ENCODE measurements at regions not wholly inside any gene's neighbourhood (a gene's known extent, or its start where the extent isn't known, plus 50 kb on each side); places are given as distances from the start of the nearest gene placed in this dataset.
"Not testable (repeated sequence)": the region's sequence is repeated elsewhere in the genome, so short reads cannot be mapped to it uniquely, and the experiment has no call there.

- DNase-seq (ENCODE audit: low read depth): no peak
- H3K4me3 ChIP-seq (ENCODE audit: low read depth, low read length): no peak overlapping the region
Measured at GRCh38 chr15:87687523-87687870, 569.0 kb downstream of the NTRK3 start.

DNA sequence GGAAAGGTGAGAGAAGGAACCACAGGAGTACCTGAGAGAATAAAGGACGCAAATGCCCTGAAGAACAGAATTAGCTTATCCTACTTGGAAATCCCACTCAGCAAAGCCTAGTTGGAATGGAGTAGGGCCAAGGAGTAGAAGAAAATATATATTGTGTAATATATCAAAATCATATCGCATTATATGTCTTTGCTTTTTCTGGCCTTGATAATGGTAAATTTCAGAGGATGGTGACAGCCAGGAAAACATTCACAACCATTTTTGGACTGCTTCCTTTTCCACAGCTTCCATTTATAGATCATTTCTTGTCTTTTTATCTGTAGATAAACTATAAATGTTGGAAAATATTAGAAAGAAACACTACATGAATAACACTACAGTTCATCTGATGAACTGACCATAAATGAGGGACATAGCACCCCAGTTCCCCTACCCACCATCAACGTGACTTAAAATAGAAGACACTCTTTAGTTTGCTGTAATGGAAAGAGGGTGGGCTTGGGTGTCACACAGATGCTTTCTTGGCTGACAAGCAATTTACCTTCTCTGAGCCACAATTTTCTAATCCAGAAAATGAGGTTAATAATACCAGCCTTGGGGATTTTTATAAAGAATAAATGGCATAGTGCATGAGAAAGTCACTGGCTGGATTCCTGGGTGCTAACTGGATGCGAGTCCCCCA, 569.6 kb downstream of the NTRK3 start:
- no peak overlapping the region for H3K4me3 ChIP-seq (ENCODE audit: low read depth, low read length)

GRCh38 chr15:87686339-87686738, 570.2 kb downstream of the NTRK3 start:
- no peak for DNase-seq (ENCODE audit: low read depth)
- H3K4me3 ChIP-seq (ENCODE audit: low read depth, low read length): no peak overlapping the region

More for the DNA sequence above, 569.6 kb downstream of the NTRK3 start:
- DNase-seq (ENCODE audit: low read depth): no peak

GRCh38 chr15:87682527-87682926, 574.0 kb downstream of the NTRK3 start:
- H3K4me3 ChIP-seq (ENCODE audit: low read depth, low read length): no peak overlapping the region
- DNase-seq (ENCODE audit: low read depth): no peak

- H3K4me3 ChIP-seq (ENCODE audit: low read depth, low read length): no peak overlapping the region
- no peak for DNase-seq (ENCODE audit: low read depth)
Measured at GRCh38 chr15:87681104-87681503, 575.4 kb downstream of the NTRK3 start.

GRCh38 chr15:87680208-87680607, 576.3 kb downstream of the NTRK3 start:
- H3K4me3 ChIP-seq (ENCODE audit: low read depth, low read length): no peak overlapping the region
- no peak for DNase-seq (ENCODE audit: low read depth)

DNA sequence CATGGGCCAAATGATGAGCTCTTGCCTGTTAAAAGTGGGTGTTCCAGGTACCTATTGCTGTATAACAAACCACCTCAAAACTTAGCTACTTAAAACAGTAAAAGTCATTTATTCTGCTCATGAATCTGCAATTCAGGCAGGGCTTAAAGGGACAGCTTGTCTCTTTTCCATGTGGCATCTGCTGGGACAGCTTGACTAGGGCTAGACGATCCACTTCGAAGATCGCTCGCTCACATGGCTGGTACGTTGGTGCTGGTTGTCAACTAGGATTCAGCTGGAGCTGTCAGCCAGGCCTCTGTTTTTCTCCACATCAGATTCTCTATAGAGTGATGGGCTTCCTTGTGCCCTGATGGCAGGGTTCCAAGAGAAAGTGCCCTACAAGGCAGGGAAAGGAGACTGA, 581.3 kb downstream of the NTRK3 start:
- no peak for DNase-seq (ENCODE audit: low read depth)
- H3K4me3 ChIP-seq (ENCODE audit: low read depth, low read length): no peak overlapping the region

GRCh38 chr15:87672309-87673288, 583.9 kb downstream of the NTRK3 start:
- H3K4me3 ChIP-seq (ENCODE audit: low read depth, low read length): no peak overlapping the region
- DNase-seq (ENCODE audit: low read depth): no peak

DNA sequence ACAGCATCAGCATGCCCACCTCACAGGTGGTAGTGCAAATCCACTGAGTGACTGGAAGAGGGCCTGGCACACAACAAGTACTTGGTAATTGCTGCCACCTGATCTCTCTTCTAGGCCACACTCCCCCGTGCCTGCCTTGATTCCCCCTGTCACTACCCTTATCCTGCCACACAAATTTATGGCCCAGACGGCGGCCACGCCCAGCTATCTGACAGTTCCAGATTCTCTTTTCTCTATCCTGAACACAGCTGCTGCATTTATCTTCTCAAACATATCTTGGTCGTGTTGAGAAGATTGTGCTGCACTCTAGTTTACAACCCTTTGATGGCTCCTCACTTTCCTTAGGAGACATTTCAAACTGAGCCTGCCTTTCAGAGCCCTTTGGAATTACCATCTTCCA, 585.2 kb downstream of the NTRK3 start:
- no peak overlapping the region for H3K4me3 ChIP-seq (ENCODE audit: low read depth, low read length)
- DNase-seq (ENCODE audit: low read depth): no peak

GRCh38 chr15:87669846-87670245, 586.7 kb downstream of the NTRK3 start:
- no peak overlapping the region for H3K4me3 ChIP-seq (ENCODE audit: low read depth, low read length)
- no peak for DNase-seq (ENCODE audit: low read depth)

- not testable (repeated sequence) for DNase-seq (ENCODE audit: low read depth)
Measured at GRCh38 chr15:87668768-87669564, 587.6 kb downstream of the NTRK3 start.

GRCh38 chr15:87667643-87668042, 588.9 kb downstream of the NTRK3 start:
- no peak for DNase-seq (ENCODE audit: low read depth)
- no peak overlapping the region for H3K4me3 ChIP-seq (ENCODE audit: low read depth, low read length)

More at GRCh38 chr15:87668768-87669564, 587.6 kb downstream of the NTRK3 start:
- H3K4me3 ChIP-seq (ENCODE audit: low read depth, low read length): not testable (repeated sequence)

- no peak overlapping the region for H3K4me3 ChIP-seq (ENCODE audit: low read depth, low read length)
- no peak for DNase-seq (ENCODE audit: low read depth)
Measured at GRCh38 chr15:87662575-87662974, 594.0 kb downstream of the NTRK3 start.

DNA sequence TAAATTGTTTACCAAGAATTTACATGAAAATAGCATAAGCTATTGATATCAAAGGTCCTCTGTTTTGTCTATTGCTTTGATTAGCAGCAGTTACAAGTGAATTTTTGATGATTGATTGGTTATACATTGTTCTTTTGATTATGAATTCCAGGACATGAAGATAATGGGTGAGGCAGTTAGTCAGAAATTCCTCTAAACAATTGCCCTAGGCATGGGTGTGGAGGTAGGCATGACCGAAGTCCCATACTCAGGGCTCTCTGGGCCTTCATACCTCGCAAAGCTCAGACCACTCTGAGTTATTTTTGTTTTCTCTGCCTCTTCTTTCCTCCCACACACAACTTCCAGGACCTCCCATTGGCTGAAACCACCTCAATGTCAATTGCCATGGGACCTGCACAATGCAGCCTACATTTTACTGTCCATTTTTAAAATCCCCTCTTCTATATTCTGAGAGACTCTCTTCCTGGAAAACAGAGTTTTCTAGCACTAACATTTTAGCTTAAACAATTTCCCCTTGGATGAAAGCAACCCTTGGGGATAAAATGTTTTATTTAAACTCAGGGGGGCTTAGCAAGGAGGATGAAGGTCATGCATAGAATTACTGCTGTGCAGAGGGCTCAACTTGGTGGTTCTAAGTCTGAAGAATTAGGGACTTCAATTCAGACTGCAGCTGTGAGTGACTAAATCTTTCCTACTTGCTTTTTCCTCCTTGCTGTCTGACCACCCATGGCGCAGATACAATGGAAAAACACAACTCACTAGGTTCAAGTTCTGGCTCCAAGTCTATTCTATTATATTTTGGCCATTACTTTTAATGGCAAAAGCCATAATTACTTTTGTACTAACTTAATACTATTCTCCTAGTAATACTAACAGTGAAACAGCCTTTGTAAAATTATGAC, 594.8 kb downstream of the NTRK3 start:
- no peak for DNase-seq (ENCODE audit: low read depth)
- H3K4me3 ChIP-seq (ENCODE audit: low read depth, low read length): no peak overlapping the region

- DNase-seq (ENCODE audit: low read depth): no peak
- H3K4me3 ChIP-seq (ENCODE audit: low read depth, low read length): no peak overlapping the region
Measured at GRCh38 chr15:87660251-87661129, 596.0 kb downstream of the NTRK3 start.

DNA sequence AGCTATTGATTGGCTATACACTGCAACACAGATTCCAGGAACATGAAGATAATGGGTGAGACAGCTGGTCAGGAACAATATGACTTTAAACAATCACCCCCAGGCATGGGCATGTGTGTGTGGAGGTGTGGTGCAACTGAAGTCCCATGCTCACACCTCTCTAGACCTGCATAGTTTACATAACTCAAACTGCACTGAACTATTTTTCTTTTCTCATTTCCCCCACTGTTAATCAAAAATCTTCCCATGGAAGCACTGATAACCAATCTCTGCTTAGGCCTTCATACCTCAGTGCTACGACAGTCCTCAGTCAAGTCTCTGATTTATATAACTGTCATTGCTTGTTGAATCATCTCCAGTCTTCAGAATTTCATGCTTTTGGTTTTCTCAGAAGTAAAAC, 600.2 kb downstream of the NTRK3 start:
- DNase-seq (ENCODE audit: low read depth): no peak
- H3K4me3 ChIP-seq (ENCODE audit: low read depth, low read length): no peak overlapping the region

- H3K4me3 ChIP-seq (ENCODE audit: low read depth, low read length): no peak overlapping the region
Measured at GRCh38 chr15:87653646-87654045, 602.9 kb downstream of the NTRK3 start.

GRCh38 chr15:87649175-87649574, 607.4 kb downstream of the NTRK3 start:
- no peak for DNase-seq (ENCODE audit: low read depth)
- H3K4me3 ChIP-seq (ENCODE audit: low read depth, low read length): no peak overlapping the region

More at GRCh38 chr15:87653646-87654045, 602.9 kb downstream of the NTRK3 start:
- DNase-seq (ENCODE audit: low read depth): no peak
